ENCODE measurements at regions not wholly inside any gene's neighbourhood (a gene's known extent, or its start where the extent isn't known, plus 50 kb on each side); places are given as distances from the start of the nearest gene placed in this dataset.
A peak's percentile ranks its signal among the peaks of the same experiment; 100 is the strongest.

- no peak for TF ChIP-seq EZH2phosphoT487 (IDR thresholded peaks at IDR 0.05; ENCODE audit: borderline replicate concordance)
- no peak for TF ChIP-seq CTCF (conservative IDR thresholded peaks at IDR 0.05; ENCODE audit: low read length)
- Histone ChIP-seq H3K27me3 (ENCODE audit: insufficient read depth, low read length, poor library complexity, severe bottlenecking) (no peaks in the 10 kb centered on the region), H3K9me2 (replicated peaks; ENCODE audit: low read depth, low read length) (no peaks in the 10 kb centered on the region), H3K9ac (ENCODE audit: low read depth, low read length, poor library complexity, severe bottlenecking) (no peak overlapping the region), H3K9me3 (ENCODE audit: insufficient read depth, low read depth, low read length) (no peaks in the 10 kb centered on the region), H3K36me3 (ENCODE audit: insufficient read depth, low read length) (no peaks in the 10 kb centered on the region), H3K4me1 (ENCODE audit: insufficient read depth, low read length, poor library complexity, severe bottlenecking) (peaks cover 20% of the 10 kb centered on the region), H3K79me2 (ENCODE audit: insufficient read depth, low read length) (peaks cover 56% of the 10 kb centered on the region), H2AFZ (ENCODE audit: low read length) (no peak overlapping the region), H3F3A (ENCODE audit: low read depth) (peaks cover 4% of the 10 kb centered on the region; the same call in 1 of the 2 replicates), H3K4me2 (ENCODE audit: low read depth, low read length, poor library complexity, severe bottlenecking) (no peak overlapping the region), H3K4me3 (ENCODE audit: low read length, poor library complexity, severe bottlenecking) (no peak overlapping the region), H4K20me1 (ENCODE audit: insufficient read depth, low read length, poor library complexity, severe bottlenecking) (peaks cover 21% of the 10 kb centered on the region)
These were observed 68.9 kb downstream of the FAM217A start for GRCh38 chr6:4010048-4010447.

- peaks cover 60% of the 10 kb centered on the region for H3K79me2 ChIP-seq (ENCODE audit: insufficient read depth, low read length)
- no peak overlapping the region for H3K9ac ChIP-seq (ENCODE audit: low read depth, low read length, poor library complexity, severe bottlenecking)
- peak overlapping the region; percentile 61 for H3K4me2 ChIP-seq (ENCODE audit: low read depth, low read length, poor library complexity, severe bottlenecking)
These were observed 68.2 kb downstream of the FAM217A start for GRCh38 chr6:4010689-4011090.

GRCh38 chr6:4012826-4013225, 66.1 kb downstream of the FAM217A start:
- H3K79me2 ChIP-seq (ENCODE audit: insufficient read depth, low read length): peaks cover 76% of the 10 kb centered on the region
- TF ChIP-seq EZH2phosphoT487 (IDR thresholded peaks at IDR 0.05; ENCODE audit: borderline replicate concordance): no peak
- no peak for TF ChIP-seq CTCF (conservative IDR thresholded peaks at IDR 0.05; ENCODE audit: low read length)
- H3K9me2 ChIP-seq (replicated peaks; ENCODE audit: low read depth, low read length): no peaks in the 10 kb centered on the region

More at GRCh38 chr6:4010689-4011090, 68.2 kb downstream of the FAM217A start:
- TF ChIP-seq EZH2phosphoT487 (IDR thresholded peaks at IDR 0.05; ENCODE audit: borderline replicate concordance) (no peak), CTCF (conservative IDR thresholded peaks at IDR 0.05; ENCODE audit: low read length) (no peak)
- Histone ChIP-seq H3K36me3 (ENCODE audit: insufficient read depth, low read length) (no peaks in the 10 kb centered on the region), H3K27me3 (ENCODE audit: insufficient read depth, low read length, poor library complexity, severe bottlenecking) (no peaks in the 10 kb centered on the region), H3F3A (ENCODE audit: low read depth) (peaks cover 4% of the 10 kb centered on the region; the same call in 1 of the 2 replicates), H2AFZ (ENCODE audit: low read length) (no peak overlapping the region), H3K4me3 (ENCODE audit: low read length, poor library complexity, severe bottlenecking) (peak overlapping the region; percentile 44), H3K9me3 (ENCODE audit: insufficient read depth, low read depth, low read length) (no peaks in the 10 kb centered on the region), H3K9me2 (replicated peaks; ENCODE audit: low read depth, low read length) (no peaks in the 10 kb centered on the region), H4K20me1 (ENCODE audit: insufficient read depth, low read length, poor library complexity, severe bottlenecking) (peaks cover 21% of the 10 kb centered on the region), H3K4me1 (ENCODE audit: insufficient read depth, low read length, poor library complexity, severe bottlenecking) (peaks cover 23% of the 10 kb centered on the region)

More at GRCh38 chr6:4012826-4013225, 66.1 kb downstream of the FAM217A start:
- H2AFZ ChIP-seq (ENCODE audit: low read length): no peak overlapping the region
- no peak overlapping the region for H3K9ac ChIP-seq (ENCODE audit: low read depth, low read length, poor library complexity, severe bottlenecking)
- no peak overlapping the region for H3K4me3 ChIP-seq (ENCODE audit: low read length, poor library complexity, severe bottlenecking)
- no peaks in the 10 kb centered on the region for H3K9me3 ChIP-seq (ENCODE audit: insufficient read depth, low read depth, low read length)
- peaks cover 5% of the 10 kb centered on the region; the same call in 1 of the 2 replicates for H3F3A ChIP-seq (ENCODE audit: low read depth)
- peak overlapping the region; percentile 61 for H3K4me2 ChIP-seq (ENCODE audit: low read depth, low read length, poor library complexity, severe bottlenecking)
- peaks cover 21% of the 10 kb centered on the region for H4K20me1 ChIP-seq (ENCODE audit: insufficient read depth, low read length, poor library complexity, severe bottlenecking)
- no peaks in the 10 kb centered on the region for H3K27me3 ChIP-seq (ENCODE audit: insufficient read depth, low read length, poor library complexity, severe bottlenecking)
- H3K36me3 ChIP-seq (ENCODE audit: insufficient read depth, low read length): no peaks in the 10 kb centered on the region
- H3K4me1 ChIP-seq (ENCODE audit: insufficient read depth, low read length, poor library complexity, severe bottlenecking): peaks cover 35% of the 10 kb centered on the region
